ENCODE measurements at regions not wholly inside any gene's neighbourhood (a gene's known extent, or its start where the extent isn't known, plus 50 kb on each side); places are given as distances from the start of the nearest gene placed in this dataset.

- DNase-seq = no peak
Observed at GRCh38 chr1:69167876-69168275, 399.8 kb upstream of the LRRC7 start.

GRCh38 chr1:69171248-69171647, 396.5 kb upstream of the LRRC7 start:
- no peak for DNase-seq

GRCh38 chr1:69172003-69173000, 395.4 kb upstream of the LRRC7 start:
- DNase-seq = no peak

GRCh38 chr1:69175053-69175452, 392.7 kb upstream of the LRRC7 start:
- DNase-seq = no peak

- no peak for DNase-seq
Observed at GRCh38 chr1:69180358-69180757, 387.4 kb upstream of the LRRC7 start.

GRCh38 chr1:69185378-69185777, 382.3 kb upstream of the LRRC7 start:
- no peak for DNase-seq

GRCh38 chr1:69191335-69191734, 376.4 kb upstream of the LRRC7 start:
- no peak for DNase-seq

GRCh38 chr1:69195136-69195535, 372.6 kb upstream of the LRRC7 start:
- DNase-seq = no peak

- no peak for DNase-seq
Observed at GRCh38 chr1:69196071-69196470, 371.7 kb upstream of the LRRC7 start.

- DNase-seq = no peak
Observed at GRCh38 chr1:69197816-69198215, 369.9 kb upstream of the LRRC7 start.

GRCh38 chr1:69201716-69202115, 366.0 kb upstream of the LRRC7 start:
- no peak for DNase-seq

GRCh38 chr1:69203166-69203565, 364.6 kb upstream of the LRRC7 start:
- no peak for DNase-seq

GRCh38 chr1:69213644-69214043, 354.1 kb upstream of the LRRC7 start:
- no peak for DNase-seq

GRCh38 chr1:69215883-69216282, 351.8 kb upstream of the LRRC7 start:
- DNase-seq = no peak

GRCh38 chr1:69220672-69221071, 347.1 kb upstream of the LRRC7 start:
- no peak for DNase-seq

GRCh38 chr1:69221524-69221923, 346.2 kb upstream of the LRRC7 start:
- DNase-seq = peak; percentile 6

- no peak for DNase-seq
Observed at GRCh38 chr1:69223156-69223555, 344.6 kb upstream of the LRRC7 start.

GRCh38 chr1:69228501-69228900, 339.2 kb upstream of the LRRC7 start:
- DNase-seq = no peak

GRCh38 chr1:69230208-69230607, 337.5 kb upstream of the LRRC7 start:
- DNase-seq = no peak

- no peak for DNase-seq
Observed at GRCh38 chr1:69233463-69233862, 334.3 kb upstream of the LRRC7 start.

GRCh38 chr1:69244211-69244610, 323.5 kb upstream of the LRRC7 start:
- no peak for DNase-seq

GRCh38 chr1:69246109-69246508, 321.6 kb upstream of the LRRC7 start:
- no peak for DNase-seq

- no peak for DNase-seq
Observed at GRCh38 chr1:69246710-69247109, 321.0 kb upstream of the LRRC7 start.

- DNase-seq = no peak
Observed at GRCh38 chr1:69252696-69253095, 315.0 kb upstream of the LRRC7 start.

- no peak for DNase-seq
Observed at GRCh38 chr1:69256036-69256435, 311.7 kb upstream of the LRRC7 start.
